ENCODE measurements at regions not wholly inside any gene's neighbourhood (a gene's known extent, or its start where the extent isn't known, plus 50 kb on each side); places are given as distances from the start of the nearest gene placed in this dataset.

DNA sequence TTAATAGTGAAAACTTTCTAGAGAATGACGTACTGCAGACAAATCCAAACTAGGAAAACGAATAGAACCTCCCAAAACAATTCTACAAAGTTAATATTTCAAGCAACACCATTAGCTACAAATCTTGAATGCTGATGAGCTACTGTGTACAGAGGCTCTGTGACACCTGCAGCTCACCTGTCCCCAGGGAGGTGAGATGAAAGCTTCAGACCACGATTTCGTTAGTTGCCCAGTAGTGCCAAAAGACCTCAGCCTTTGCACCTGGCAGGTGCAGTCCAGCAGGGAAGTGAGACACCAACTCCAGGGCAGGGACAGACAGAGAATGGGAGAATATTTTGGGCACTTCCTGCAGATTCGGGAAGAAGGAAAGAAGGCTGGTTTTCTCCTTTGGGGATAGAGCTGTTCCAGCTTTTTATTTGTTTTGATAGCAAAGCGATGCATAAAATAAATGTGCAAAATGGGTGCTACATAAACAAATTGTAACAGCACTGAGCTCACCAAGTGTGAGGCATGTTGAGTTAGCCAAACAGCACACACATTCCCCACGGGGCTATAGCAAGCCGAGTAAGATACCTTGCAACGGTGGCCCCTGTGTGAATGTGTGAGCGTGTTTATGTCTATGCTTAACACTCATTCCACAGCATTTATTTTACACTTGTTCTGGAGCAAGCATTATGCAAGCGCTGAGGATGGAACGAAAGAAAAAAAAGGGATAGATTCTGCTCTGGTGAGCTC lies 1024.8 kb upstream of the AUTS2 start:
- FAIRE-seq: no peak
- Histone ChIP-seq H3K27ac (no peak overlapping the region), H3K4me3 (no peak overlapping the region), H3K36me3 (no peaks in the 10 kb centered on the region), H3K9me3 (no peaks in the 10 kb centered on the region), H3K4me1 (no peaks in the 10 kb centered on the region), H3K27me3 (no peaks in the 10 kb centered on the region)
- TF ChIP-seq, protein P1, sequence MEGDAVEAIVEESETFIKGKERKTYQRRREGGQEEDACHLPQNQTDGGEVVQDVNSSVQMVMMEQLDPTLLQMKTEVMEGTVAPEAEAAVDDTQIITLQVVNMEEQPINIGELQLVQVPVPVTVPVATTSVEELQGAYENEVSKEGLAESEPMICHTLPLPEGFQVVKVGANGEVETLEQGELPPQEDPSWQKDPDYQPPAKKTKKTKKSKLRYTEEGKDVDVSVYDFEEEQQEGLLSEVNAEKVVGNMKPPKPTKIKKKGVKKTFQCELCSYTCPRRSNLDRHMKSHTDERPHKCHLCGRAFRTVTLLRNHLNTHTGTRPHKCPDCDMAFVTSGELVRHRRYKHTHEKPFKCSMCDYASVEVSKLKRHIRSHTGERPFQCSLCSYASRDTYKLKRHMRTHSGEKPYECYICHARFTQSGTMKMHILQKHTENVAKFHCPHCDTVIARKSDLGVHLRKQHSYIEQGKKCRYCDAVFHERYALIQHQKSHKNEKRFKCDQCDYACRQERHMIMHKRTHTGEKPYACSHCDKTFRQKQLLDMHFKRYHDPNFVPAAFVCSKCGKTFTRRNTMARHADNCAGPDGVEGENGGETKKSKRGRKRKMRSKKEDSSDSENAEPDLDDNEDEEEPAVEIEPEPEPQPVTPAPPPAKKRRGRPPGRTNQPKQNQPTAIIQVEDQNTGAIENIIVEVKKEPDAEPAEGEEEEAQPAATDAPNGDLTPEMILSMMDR (IDR thresholded peaks at IDR 0.05): no peak
- no peak for ATAC-seq
- DNase-seq: no peak
- intact Hi-C loops (cut with DNase I): no loop called here
- 54 to 60% methylated on average over 12 of the region's 12 CpGs for WGBS, 2 donors

DNA sequence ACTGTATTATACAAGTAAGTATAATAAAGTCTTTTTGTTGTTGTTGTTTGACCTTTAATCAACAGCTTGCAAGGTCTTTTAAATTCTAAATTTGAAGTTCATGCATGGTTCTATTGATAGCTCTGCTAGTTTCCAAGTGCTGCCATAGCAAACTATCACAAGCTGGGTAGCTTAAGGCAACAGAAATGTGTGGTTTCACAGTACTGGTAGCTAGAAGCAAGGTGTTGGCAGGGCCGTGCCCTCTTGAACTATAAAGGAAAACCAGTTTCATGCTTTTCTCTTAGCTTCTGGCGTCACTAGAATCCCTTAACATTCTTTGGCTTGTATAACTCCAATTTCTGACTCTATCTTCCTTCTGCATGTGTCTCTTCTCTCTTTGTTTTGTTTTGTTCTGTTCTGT lies 1021.9 kb upstream of the AUTS2 start:
- DNase-seq: no peak
- 40 to 76% methylated on average over 2 of the region's 2 CpGs for WGBS, 2 donors
- Histone ChIP-seq H3K4me3 (no peak overlapping the region), H3K9me3 (no peaks in the 10 kb centered on the region), H3K27me3 (no peaks in the 10 kb centered on the region), H3K27ac (no peak overlapping the region), H3K4me1 (no peaks in the 10 kb centered on the region), H3K36me3 (no peaks in the 10 kb centered on the region)
- ATAC-seq: no peak
- no peak for FAIRE-seq
- TF ChIP-seq, protein P1 (IDR thresholded peaks at IDR 0.05): no peak
- intact Hi-C loops (cut with DNase I): no loop called here

DNA sequence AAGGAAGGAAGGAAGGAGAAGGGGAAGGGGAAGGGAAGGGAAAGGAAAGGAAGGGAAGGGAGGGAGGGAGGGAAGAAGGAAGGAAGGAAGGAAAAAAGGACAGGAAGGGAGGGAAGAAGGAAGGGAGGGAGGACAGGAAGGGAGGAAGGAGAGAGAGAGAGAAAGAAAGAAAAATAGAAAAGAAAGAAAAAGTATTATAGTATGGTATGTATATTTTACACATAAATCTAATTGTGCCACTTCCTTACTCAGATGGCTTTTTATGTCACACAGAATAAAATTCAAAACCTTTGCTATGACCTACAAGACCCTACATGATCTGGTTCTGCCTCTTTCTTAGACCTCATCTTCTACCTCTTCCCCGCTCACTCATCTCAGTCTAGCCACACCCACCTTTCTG lies 1016.9 kb upstream of the AUTS2 start:
- intact Hi-C loops (cut with DNase I): no loop called here
- no peak for ATAC-seq
- TF ChIP-seq, protein P1 (IDR thresholded peaks at IDR 0.05): no peak
- no peak for FAIRE-seq
- Histone ChIP-seq H3K27me3 (no peaks in the 10 kb centered on the region), H3K36me3 (no peaks in the 10 kb centered on the region), H3K27ac (no peak overlapping the region), H3K4me3 (no peak overlapping the region), H3K9me3 (no peaks in the 10 kb centered on the region), H3K4me1 (no peaks in the 10 kb centered on the region)
- WGBS, 2 donors: 81 to 91% methylated on average over 1 of the region's 1 CpG
- no peak for DNase-seq

DNA sequence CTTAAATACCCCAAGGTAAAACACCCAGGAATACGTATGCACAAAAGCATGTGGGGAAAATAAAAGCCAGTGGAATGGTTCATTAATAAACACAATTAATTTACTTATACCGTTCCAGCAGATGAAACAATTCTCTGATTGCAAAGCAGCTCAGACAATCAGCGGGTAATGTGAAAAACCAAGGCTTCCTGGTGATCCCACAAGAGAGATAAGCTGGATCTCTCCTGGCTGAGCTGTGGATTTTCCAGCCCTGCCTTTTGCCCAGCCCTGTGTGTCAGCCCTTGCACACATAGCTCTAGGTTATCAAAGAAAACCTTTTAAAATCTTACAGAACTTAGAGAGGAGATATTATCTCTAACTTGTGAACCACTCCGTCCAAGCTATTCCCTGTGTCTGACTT lies 1010.7 kb upstream of the AUTS2 start:
- Histone ChIP-seq H3K9me3 (no peaks in the 10 kb centered on the region), H3K27ac (no peak overlapping the region), H3K27me3 (no peaks in the 10 kb centered on the region), H3K4me3 (no peak overlapping the region), H3K4me1 (no peaks in the 10 kb centered on the region), H3K36me3 (no peaks in the 10 kb centered on the region)
- TF ChIP-seq, protein P1 (IDR thresholded peaks at IDR 0.05): no peak
- ATAC-seq (no peak), FAIRE-seq (no peak), DNase-seq (no peak)
- intact Hi-C loops (cut with DNase I): no loop called here
- WGBS, 2 donors: 50 to 63% methylated on average over 4 of the region's 4 CpGs

DNA sequence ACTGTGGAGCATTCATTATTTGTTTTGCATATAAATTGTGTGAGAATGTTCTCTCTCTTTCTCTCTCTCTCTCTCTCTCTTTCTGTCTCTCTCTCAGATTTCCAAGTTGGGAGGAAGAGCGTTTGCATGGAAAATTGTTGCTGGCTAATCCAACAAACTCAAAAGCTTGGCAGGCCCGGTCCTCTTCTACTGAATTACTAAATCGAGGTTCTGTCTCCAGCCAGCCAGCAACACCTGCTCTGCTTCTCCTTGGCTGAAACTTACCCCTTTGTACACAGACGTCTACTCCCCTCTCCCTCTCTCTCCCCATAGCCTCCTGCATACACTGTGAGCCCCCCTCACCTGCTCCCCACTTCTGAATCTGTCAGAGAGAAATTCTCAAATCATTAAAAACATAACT lies 996.4 kb upstream of the AUTS2 start:
- H3K36me3 ChIP-seq: no peaks in the 10 kb centered on the region
- FAIRE-seq (no peak), ATAC-seq (no peak), DNase-seq (no peak)
- TF ChIP-seq, protein P1 (IDR thresholded peaks at IDR 0.05): no peak
- H3K9me3 ChIP-seq: no peaks in the 10 kb centered on the region
- no peaks in the 10 kb centered on the region for H3K4me1 ChIP-seq
- no peak overlapping the region for H3K27ac ChIP-seq
- intact Hi-C loops (cut with DNase I): no loop called here
- WGBS, 2 donors: 21 to 30% methylated on average over 4 of the region's 4 CpGs
- H3K27me3 ChIP-seq: no peaks in the 10 kb centered on the region
- no peak overlapping the region for H3K4me3 ChIP-seq

Data from pancreas (tissue), 10 donors.